SK-N-MC (cell line): ENCODE measurements at regions not wholly inside any gene's neighbourhood (a gene's known extent, or its start where the extent isn't known, plus 50 kb on each side); places are given as distances from the start of the nearest gene placed in this dataset.

Experiments
- EZH2 ChIP-seq: fragments of 200-600 bp; sonication (generic); IDR thresholded peaks from one replicate; pipeline ENCODE4 v1.6.1; 2017; ENCODE audit warnings: antibody characterized with exemption
- POLR2AphosphoS5 ChIP-seq: IDR thresholded peaks from 2 replicates; pipeline ENCODE4 v1.6.1; 2012; ENCODE audit warnings: mild to moderate bottlenecking, low read depth, low read length, borderline replicate concordance

DNA sequence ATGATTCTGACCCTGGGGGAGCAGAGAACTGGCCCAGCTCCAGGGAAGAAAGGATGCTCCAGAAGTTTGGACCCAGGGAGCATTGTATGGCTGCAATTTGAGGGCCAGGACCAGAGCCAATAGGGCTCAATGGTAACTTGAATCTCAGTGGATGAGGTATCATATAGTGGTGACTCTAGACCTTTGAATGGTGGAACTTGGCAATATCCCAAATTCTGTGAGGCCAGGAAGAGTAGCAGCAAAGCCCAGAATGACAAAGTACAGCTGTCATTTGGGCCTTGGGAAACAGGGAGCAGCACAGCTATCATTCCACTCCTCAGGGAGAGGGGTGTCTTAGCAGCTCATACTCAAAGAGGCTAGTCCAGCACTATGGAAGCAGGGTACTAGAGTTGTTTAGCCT is 332.9 kb upstream of the RBMS1 start:
- no peak for TF ChIP-seq POLR2AphosphoS5
- TF ChIP-seq EZH2: no peak
